ENCODE measurements at regions not wholly inside any gene's neighbourhood (a gene's known extent, or its start where the extent isn't known, plus 50 kb on each side); places are given as distances from the start of the nearest gene placed in this dataset.

DNA sequence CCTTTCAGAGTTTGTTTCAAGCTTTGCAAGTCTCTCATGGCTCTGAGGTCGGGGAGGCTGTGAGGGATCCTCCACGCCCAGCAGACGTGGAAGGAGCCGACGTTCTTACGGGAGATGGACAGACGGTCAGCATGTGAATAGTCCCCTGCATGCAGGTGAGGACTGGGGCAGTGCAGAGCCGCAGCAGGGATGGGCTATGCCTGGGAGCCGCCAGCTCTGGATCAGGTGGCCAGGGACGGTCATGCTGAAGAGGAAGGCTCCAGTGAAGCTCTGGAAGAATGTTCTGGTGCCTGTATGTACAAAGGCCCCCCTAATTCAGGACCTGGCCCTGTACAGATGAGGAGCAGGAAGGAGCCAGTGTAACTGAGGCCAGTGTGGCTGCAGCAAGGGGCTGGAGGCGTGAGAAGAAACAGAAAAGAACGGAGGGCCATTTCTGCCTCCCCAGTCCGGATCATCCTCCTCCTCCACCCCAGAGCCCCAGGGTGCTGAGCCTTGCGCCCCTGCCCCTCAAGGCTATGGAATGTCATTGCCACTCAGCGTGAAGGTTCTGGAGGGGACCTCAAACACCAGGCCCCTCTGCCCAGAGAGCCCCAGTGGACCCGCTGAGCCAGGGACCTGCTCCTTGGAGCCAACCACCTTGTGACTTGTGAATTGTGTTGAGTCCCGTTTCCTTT, 96.8 kb upstream of the DIO3 start:
- no peak overlapping the region for H3K27ac ChIP-seq (ENCODE audit: low read depth, low read length)
- no peaks in the 10 kb centered on the region for H3F3A ChIP-seq (ENCODE audit: insufficient read depth)
- H2AFZ ChIP-seq (ENCODE audit: low read depth, low read length, severe bottlenecking), result no peak overlapping the region
- H3K4me2 ChIP-seq (ENCODE audit: low read depth, low read length, poor library complexity, severe bottlenecking), result no peak overlapping the region
- H3K9me3 ChIP-seq (ENCODE audit: insufficient read depth, low read length), result no peaks in the 10 kb centered on the region
- H3K4me3 ChIP-seq (ENCODE audit: insufficient read depth, low read length, poor library complexity, severe bottlenecking), result no peak overlapping the region
- no peaks in the 10 kb centered on the region for H3K79me2 ChIP-seq (ENCODE audit: insufficient read depth, low read length)
- H3K36me3 ChIP-seq (ENCODE audit: low read length), result no peaks in the 10 kb centered on the region
- H4K20me1 ChIP-seq (ENCODE audit: low read depth, low read length), result no peaks in the 10 kb centered on the region
- no peaks in the 10 kb centered on the region for H3K27me3 ChIP-seq (ENCODE audit: low read length)
- no peaks in the 10 kb centered on the region for H3K9me2 ChIP-seq (replicated peaks; ENCODE audit: insufficient read depth, low read length)
- H3K9ac ChIP-seq (ENCODE audit: low read length), result no peak overlapping the region
- no peak for TF ChIP-seq EZH2phosphoT487 (conservative IDR thresholded peaks at IDR 0.05; ENCODE audit: low read length)
- TF ChIP-seq, protein P1, sequence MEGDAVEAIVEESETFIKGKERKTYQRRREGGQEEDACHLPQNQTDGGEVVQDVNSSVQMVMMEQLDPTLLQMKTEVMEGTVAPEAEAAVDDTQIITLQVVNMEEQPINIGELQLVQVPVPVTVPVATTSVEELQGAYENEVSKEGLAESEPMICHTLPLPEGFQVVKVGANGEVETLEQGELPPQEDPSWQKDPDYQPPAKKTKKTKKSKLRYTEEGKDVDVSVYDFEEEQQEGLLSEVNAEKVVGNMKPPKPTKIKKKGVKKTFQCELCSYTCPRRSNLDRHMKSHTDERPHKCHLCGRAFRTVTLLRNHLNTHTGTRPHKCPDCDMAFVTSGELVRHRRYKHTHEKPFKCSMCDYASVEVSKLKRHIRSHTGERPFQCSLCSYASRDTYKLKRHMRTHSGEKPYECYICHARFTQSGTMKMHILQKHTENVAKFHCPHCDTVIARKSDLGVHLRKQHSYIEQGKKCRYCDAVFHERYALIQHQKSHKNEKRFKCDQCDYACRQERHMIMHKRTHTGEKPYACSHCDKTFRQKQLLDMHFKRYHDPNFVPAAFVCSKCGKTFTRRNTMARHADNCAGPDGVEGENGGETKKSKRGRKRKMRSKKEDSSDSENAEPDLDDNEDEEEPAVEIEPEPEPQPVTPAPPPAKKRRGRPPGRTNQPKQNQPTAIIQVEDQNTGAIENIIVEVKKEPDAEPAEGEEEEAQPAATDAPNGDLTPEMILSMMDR (IDR thresholded peaks at IDR 0.05; ENCODE audit: insufficient read depth, low read length, poor library complexity, severe bottlenecking), result no peak

DNA sequence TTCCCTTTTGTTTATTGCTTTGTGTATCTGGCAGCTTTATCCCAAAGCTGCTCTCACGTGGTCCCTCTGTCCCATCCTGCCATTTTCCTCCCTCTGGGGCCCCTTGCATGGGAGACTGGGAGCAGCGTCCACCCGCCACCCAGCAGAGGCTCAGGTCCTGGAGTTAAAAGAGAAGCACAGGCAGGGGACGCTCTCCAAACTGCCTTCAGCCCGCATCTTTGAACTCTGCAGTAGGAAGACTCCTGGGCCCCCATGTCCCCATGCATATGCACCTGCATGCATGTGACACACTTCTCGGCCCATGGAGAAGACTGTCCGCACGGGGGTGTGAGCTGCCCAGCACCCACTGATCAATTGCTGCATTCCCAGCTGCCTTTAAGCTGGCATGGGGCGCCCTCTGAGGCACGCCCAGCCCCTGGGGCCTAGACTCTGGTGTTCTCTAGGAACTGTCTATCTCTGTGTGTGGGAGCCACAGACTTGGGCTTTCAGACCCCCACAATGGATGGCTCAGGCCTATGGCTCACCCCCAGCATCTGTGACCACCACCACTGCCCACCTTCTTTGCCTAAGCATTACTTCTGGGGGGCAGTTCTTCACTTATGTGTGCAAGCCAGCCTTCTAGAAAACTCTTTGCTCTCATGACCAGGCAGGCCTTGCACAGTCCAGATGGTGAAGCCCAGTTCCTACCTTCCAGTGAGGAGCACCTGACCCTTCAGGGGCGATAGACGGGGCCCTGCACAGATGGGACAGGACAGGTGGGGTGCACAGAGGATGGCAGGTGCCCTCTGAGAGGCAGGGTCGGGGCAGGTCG, 96.1 kb upstream of the DIO3 start:
- Histone ChIP-seq H3K27me3 (ENCODE audit: low read length) (no peaks in the 10 kb centered on the region), H3K9me3 (ENCODE audit: insufficient read depth, low read length) (no peaks in the 10 kb centered on the region), H4K20me1 (ENCODE audit: low read depth, low read length) (no peaks in the 10 kb centered on the region), H3K4me3 (ENCODE audit: insufficient read depth, low read length, poor library complexity, severe bottlenecking) (no peak overlapping the region), H2AFZ (ENCODE audit: low read depth, low read length, severe bottlenecking) (no peak overlapping the region), H3K9ac (ENCODE audit: low read length) (no peak overlapping the region), H3K36me3 (ENCODE audit: low read length) (no peaks in the 10 kb centered on the region), H3K4me2 (ENCODE audit: low read depth, low read length, poor library complexity, severe bottlenecking) (no peak overlapping the region), H3F3A (ENCODE audit: insufficient read depth) (no peaks in the 10 kb centered on the region), H3K79me2 (ENCODE audit: insufficient read depth, low read length) (no peaks in the 10 kb centered on the region), H3K9me2 (replicated peaks; ENCODE audit: insufficient read depth, low read length) (no peaks in the 10 kb centered on the region), H3K27ac (ENCODE audit: low read depth, low read length) (no peak overlapping the region)
- TF ChIP-seq, protein P1 (IDR thresholded peaks at IDR 0.05; ENCODE audit: insufficient read depth, low read length, poor library complexity, severe bottlenecking), result no peak
- TF ChIP-seq EZH2phosphoT487 (conservative IDR thresholded peaks at IDR 0.05; ENCODE audit: low read length), result no peak

DNA sequence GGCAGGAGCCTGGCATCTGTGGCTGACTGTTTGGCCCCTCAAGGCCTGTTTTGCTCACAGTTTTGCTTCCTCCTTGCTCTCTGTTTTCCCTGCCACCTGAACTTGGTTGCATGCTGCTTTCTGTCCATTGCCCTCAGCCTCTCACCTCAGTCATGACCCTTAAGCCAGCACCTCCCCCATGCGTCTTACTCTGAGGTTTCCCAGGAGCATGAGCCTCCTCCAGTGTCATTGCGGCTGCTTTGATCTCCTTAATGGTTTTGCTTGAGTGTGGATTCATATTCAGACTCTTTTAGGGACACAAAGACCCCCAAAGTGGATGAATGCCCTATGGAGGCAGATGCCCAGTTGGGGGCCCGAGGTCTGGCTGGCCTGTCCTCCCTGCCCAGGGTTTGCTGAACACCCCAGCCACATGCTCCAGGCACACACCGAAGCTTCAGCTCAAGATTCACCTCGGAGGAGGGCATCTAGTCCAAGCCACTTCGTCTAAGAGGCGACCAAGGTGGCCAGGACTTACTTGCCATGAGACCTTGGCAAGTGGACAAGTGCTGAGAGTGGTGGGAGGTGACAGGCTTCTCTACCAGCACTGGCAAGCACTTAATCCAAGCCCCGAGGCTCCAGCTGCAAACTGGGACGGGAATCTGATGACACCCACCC, 95.4 kb upstream of the DIO3 start:
- Histone ChIP-seq H3K36me3 (ENCODE audit: low read length) (no peaks in the 10 kb centered on the region), H3K79me2 (ENCODE audit: insufficient read depth, low read length) (no peaks in the 10 kb centered on the region), H2AFZ (ENCODE audit: low read depth, low read length, severe bottlenecking) (no peak overlapping the region), H3K9ac (ENCODE audit: low read length) (no peak overlapping the region), H4K20me1 (ENCODE audit: low read depth, low read length) (no peaks in the 10 kb centered on the region), H3K9me3 (ENCODE audit: insufficient read depth, low read length) (no peaks in the 10 kb centered on the region), H3K9me2 (replicated peaks; ENCODE audit: insufficient read depth, low read length) (no peaks in the 10 kb centered on the region), H3K4me3 (ENCODE audit: insufficient read depth, low read length, poor library complexity, severe bottlenecking) (no peak overlapping the region), H3K4me2 (ENCODE audit: low read depth, low read length, poor library complexity, severe bottlenecking) (no peak overlapping the region), H3K27ac (ENCODE audit: low read depth, low read length) (no peak overlapping the region), H3F3A (ENCODE audit: insufficient read depth) (no peaks in the 10 kb centered on the region), H3K27me3 (ENCODE audit: low read length) (no peaks in the 10 kb centered on the region)
- TF ChIP-seq EZH2phosphoT487 (conservative IDR thresholded peaks at IDR 0.05; ENCODE audit: low read length), result no peak
- TF ChIP-seq, protein P1 (IDR thresholded peaks at IDR 0.05; ENCODE audit: insufficient read depth, low read length, poor library complexity, severe bottlenecking), result no peak
